H9 (cell line): ENCODE measurements at regions not wholly inside any gene's neighbourhood (a gene's known extent, or its start where the extent isn't known, plus 50 kb on each side); places are given as distances from the start of the nearest gene placed in this dataset.
A peak's percentile ranks its signal among the peaks of the same experiment; 100 is the strongest.

Experiments
- DNase-seq: peaks from one replicate; pipeline ENCODE4 v3.0.0-alpha.2; 2017
- H2AFZ ChIP-seq: one replicate; pipeline ENCODE4 v1.6.1; 2013; ENCODE audit warnings: mild to moderate bottlenecking, low read length, control low read depth, moderate library complexity
- H2AK5ac ChIP-seq: 2 replicates; pipeline ENCODE4 v1.6.1; 2013; ENCODE audit warnings: low read length, control low read depth, mixed read lengths; ENCODE audit not compliant: insufficient read length
- H2BK120ac ChIP-seq: one replicate; pipeline ENCODE4 v1.6.1; 2013; ENCODE audit warnings: low read depth, mild to moderate bottlenecking, low read length, control low read depth, inconsistent platforms; ENCODE audit not compliant: poor library complexity, severe bottlenecking
- H2BK12ac ChIP-seq: 2 replicates; pipeline ENCODE4 v1.6.1; 2013; ENCODE audit warnings: low read length, control low read depth, mixed read lengths, low read depth; ENCODE audit not compliant: insufficient read length
- H2BK15ac ChIP-seq: 2 replicates; pipeline ENCODE4 v1.6.1; 2013; ENCODE audit warnings: low read depth, low read length, control low read depth
- H2BK20ac ChIP-seq: one replicate; pipeline ENCODE4 v1.6.1; 2013; ENCODE audit warnings: low read depth, mild to moderate bottlenecking, low read length, control low read depth, inconsistent platforms; ENCODE audit not compliant: poor library complexity, severe bottlenecking
- H2BK5ac ChIP-seq: 2 replicates; pipeline ENCODE4 v1.6.1; 2013; ENCODE audit warnings: low read length, control low read depth, mixed read lengths; ENCODE audit not compliant: insufficient read length
- H3K14ac ChIP-seq: 2 replicates; pipeline ENCODE4 v1.6.1; 2013; ENCODE audit warnings: low read length, control low read depth; ENCODE audit not compliant: insufficient read depth
- H3K18ac ChIP-seq: 2 replicates; pipeline ENCODE4 v1.6.1; 2013; ENCODE audit warnings: low read depth, mild to moderate bottlenecking, mixed read lengths, low read length, control low read depth; ENCODE audit not compliant: insufficient read length
- H3K23ac ChIP-seq: 2 replicates; pipeline ENCODE4 v1.6.1; 2013; ENCODE audit warnings: low read length, control low read depth, mixed read lengths, low read depth; ENCODE audit not compliant: insufficient read length
- H3K23me2 ChIP-seq: 2 replicates; pipeline ENCODE4 v1.6.1; 2013; ENCODE audit warnings: low read depth, mild to moderate bottlenecking, mixed read lengths, low read length, control low read depth; ENCODE audit not compliant: insufficient read length, poor library complexity, severe bottlenecking
- H3K27ac ChIP-seq: 2 replicates; pipeline ENCODE4 v1.5.1; 2013; ENCODE audit warnings: low read length, control low read depth, mixed read lengths, low read depth; ENCODE audit not compliant: insufficient read length
- H3K27me3 ChIP-seq: 2 replicates; pipeline ENCODE4 v1.6.1; 2013; ENCODE audit warnings: low read length, control low read depth, inconsistent platforms; ENCODE audit not compliant: insufficient read depth
- H3K4ac ChIP-seq: 2 replicates; pipeline ENCODE4 v1.6.1; 2013; ENCODE audit warnings: low read depth, mild to moderate bottlenecking, control low read depth, inconsistent platforms, low read length, moderate library complexity
- H3K4me1 ChIP-seq: 2 replicates; pipeline ENCODE4 v1.6.1; 2013; ENCODE audit warnings: low read length, control low read depth, inconsistent platforms; ENCODE audit not compliant: insufficient read depth
- H3K4me2 ChIP-seq: 2 replicates; pipeline ENCODE4 v1.6.1; 2013; ENCODE audit warnings: low read length, control low read depth, mixed read lengths; ENCODE audit not compliant: insufficient read length, insufficient read depth
- H3K56ac ChIP-seq: 2 replicates; pipeline ENCODE4 v1.6.1; 2013; ENCODE audit warnings: low read depth, mild to moderate bottlenecking, mixed read lengths, low read length, control low read depth; ENCODE audit not compliant: insufficient read length
- H3K79me1 ChIP-seq: 2 replicates; pipeline ENCODE4 v1.6.1; 2013; ENCODE audit warnings: low read depth, mild to moderate bottlenecking, moderate library complexity, low read length, control low read depth, inconsistent platforms; ENCODE audit not compliant: insufficient read depth, poor library complexity, severe bottlenecking
- H3K79me2 ChIP-seq: 2 replicates; pipeline ENCODE4 v1.6.1; 2013; ENCODE audit warnings: low read length, control low read depth, inconsistent platforms; ENCODE audit not compliant: insufficient read depth
- H3K9ac ChIP-seq: 2 replicates; pipeline ENCODE4 v1.6.1; 2013; ENCODE audit warnings: low read length, control low read depth, mixed read lengths; ENCODE audit not compliant: insufficient read length; ENCODE audit errors: extremely low read depth
- H3K9me3 ChIP-seq: one replicate; pipeline ENCODE4 v1.6.1; 2013; ENCODE audit warnings: low read depth, low read length, inconsistent platforms; ENCODE audit not compliant: control insufficient read depth
- H3T11ph ChIP-seq: one replicate; pipeline ENCODE4 v1.6.1; 2013; ENCODE audit warnings: mild to moderate bottlenecking, low read length, control low read depth, inconsistent platforms
- H4K20me1 ChIP-seq: one replicate; pipeline ENCODE4 v1.6.1; 2013; ENCODE audit not compliant: control insufficient read depth, insufficient read length, insufficient read depth
- H4K5ac ChIP-seq: 2 replicates; pipeline ENCODE4 v1.6.1; 2013; ENCODE audit warnings: low read depth, mild to moderate bottlenecking, mixed read lengths, low read length, control low read depth; ENCODE audit not compliant: insufficient read length
- H4K8ac ChIP-seq: replicated peaks from 2 replicates; pipeline ENCODE4 v1.6.1; 2013; ENCODE audit warnings: low read length, control low read depth, mixed read lengths, low read depth; ENCODE audit not compliant: insufficient read length
- H4K91ac ChIP-seq: 2 replicates; pipeline ENCODE4 v1.6.1; 2013; ENCODE audit warnings: low read depth, mild to moderate bottlenecking, moderate library complexity, mixed read lengths, low read length, control low read depth; ENCODE audit not compliant: insufficient read length
- H3K27ac Mint-ChIP-seq, 3 experiments: 2 replicates in 2 of 3; 3 replicates in 1 of 3; pipeline ENCODE4 v1.8.0; 2020 to 2021; ENCODE audit warnings: mixed read lengths in 3 of 3, mild to moderate bottlenecking in 1 of 3, moderate library complexity in 1 of 3
- H3K27me3 Mint-ChIP-seq: 2 replicates; pipeline ENCODE4 v1.8.0; 2021; ENCODE audit warnings: low read depth, mild to moderate bottlenecking, moderate library complexity, mixed read lengths
- H3K36me3 Mint-ChIP-seq, 3 experiments: 2 replicates in 2 of 3; 3 replicates in 1 of 3; pipeline ENCODE4 v1.8.0; 2020 to 2021; ENCODE audit warnings: low read depth in 3 of 3, mixed read lengths in 3 of 3; ENCODE audit not compliant: insufficient read depth in 1 of 3
- H3K4me1 Mint-ChIP-seq, 2 experiments: 2 replicates each; pipeline ENCODE4 v1.8.0; 2020; ENCODE audit warnings: mixed read lengths in 2 of 2
- H3K4me3 Mint-ChIP-seq, 2 experiments: 2 replicates in 1 of 2; 3 replicates in 1 of 2; pipeline ENCODE4 v1.8.0; 2020 to 2021; ENCODE audit warnings: mild to moderate bottlenecking in 2 of 2, mixed read lengths in 2 of 2, moderate library complexity in 1 of 2
- H3K9me3 Mint-ChIP-seq, 2 experiments: 2 replicates in 1 of 2; 3 replicates in 1 of 2; pipeline ENCODE4 v1.8.0; 2020; ENCODE audit warnings: mild to moderate bottlenecking in 2 of 2, mixed read lengths in 2 of 2, moderate library complexity in 1 of 2
- WGBS: extraction: QIAGEN DNeasy Blood & Tissue Kit; methylation state at CpG from one replicate; pipeline ENCODE4 v1.1.7; 2013; ENCODE audit warnings: missing lambda C conversion rate, low lambda C conversion rate, mixed read lengths; ENCODE audit not compliant: insufficient read length; ENCODE audit errors: extremely low coverage; 5-methylcytosine and 5-hydroxymethylcytosine counted together
- TF ChIP-seq, protein P1 (sequence below): fragments of 200-600 bp; sonication (generic); conservative IDR thresholded peaks from 3 replicates; pipeline ENCODE4 v1.8.0; 2021; ENCODE audit warnings: antibody characterized with exemption, mild to moderate bottlenecking

DNA sequence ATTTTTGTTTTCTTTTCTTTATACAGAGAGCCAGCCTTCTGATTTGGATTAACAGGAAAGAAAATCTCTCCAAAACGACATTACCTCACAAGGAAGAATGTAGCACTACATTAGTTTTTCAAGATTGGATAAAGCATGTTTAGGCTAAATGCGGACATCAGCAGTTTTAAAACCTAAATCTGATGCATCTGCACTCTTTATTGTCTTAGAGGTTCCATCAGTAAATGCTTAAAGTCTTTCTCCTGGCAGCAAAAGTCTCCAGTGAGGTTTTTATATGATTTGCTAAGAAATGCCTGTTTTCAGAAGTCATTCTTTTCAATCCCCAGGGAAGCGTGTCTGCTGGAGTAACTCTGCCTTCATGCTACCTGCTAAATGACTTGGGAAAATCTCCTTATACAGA, 912.9 kb upstream of the INTU start:
- Histone ChIP-seq H2BK15ac (no peak overlapping the region), H3K4me2 (no peak overlapping the region), H4K20me1 (no peaks in the 10 kb centered on the region), H3K27ac (no peak overlapping the region), H2AK5ac (no peak overlapping the region), H3K23me2 (no peaks in the 10 kb centered on the region), H3K79me1 (no peaks in the 10 kb centered on the region), H2BK20ac (no peak overlapping the region), H3K23ac (no peak overlapping the region), H3K56ac (no peak overlapping the region), H3K27me3 (no peaks in the 10 kb centered on the region), H3K79me2 (no peaks in the 10 kb centered on the region), H4K91ac (no peak overlapping the region), H2BK120ac (no peak overlapping the region), H3K14ac (no peak overlapping the region), H3K4ac (no peak overlapping the region), H3K9ac (no peak overlapping the region), H3K4me1 (no peaks in the 10 kb centered on the region; the same call in 1 of the 2 replicates), H3K18ac (no peak overlapping the region), H3T11ph (no peak overlapping the region), H2BK12ac (no peak overlapping the region), H4K5ac (no peak overlapping the region), H4K8ac (no peak overlapping the region), H2AFZ (peak overlapping the region; percentile 32), H3K9me3 (no peaks in the 10 kb centered on the region), H2BK5ac (no peak overlapping the region)
- Mint-ChIP-seq H3K4me3 (no peak overlapping the region), H3K27me3 (no peaks in the 10 kb centered on the region; the same call in 1 of the 2 replicates), H3K9me3 (peaks cover 6 to 7% of the 10 kb centered on the region in 2 experiments), H3K36me3 (peaks cover 2 to 20% (median 3%) of the 10 kb centered on the region in 3 experiments; a peak in 5 of 7 replicates), H3K4me1 (peaks cover 11 to 14% of the 10 kb centered on the region in 2 experiments), H3K27ac (no peak overlapping the region)
- no peak for DNase-seq
- TF ChIP-seq, protein P1, sequence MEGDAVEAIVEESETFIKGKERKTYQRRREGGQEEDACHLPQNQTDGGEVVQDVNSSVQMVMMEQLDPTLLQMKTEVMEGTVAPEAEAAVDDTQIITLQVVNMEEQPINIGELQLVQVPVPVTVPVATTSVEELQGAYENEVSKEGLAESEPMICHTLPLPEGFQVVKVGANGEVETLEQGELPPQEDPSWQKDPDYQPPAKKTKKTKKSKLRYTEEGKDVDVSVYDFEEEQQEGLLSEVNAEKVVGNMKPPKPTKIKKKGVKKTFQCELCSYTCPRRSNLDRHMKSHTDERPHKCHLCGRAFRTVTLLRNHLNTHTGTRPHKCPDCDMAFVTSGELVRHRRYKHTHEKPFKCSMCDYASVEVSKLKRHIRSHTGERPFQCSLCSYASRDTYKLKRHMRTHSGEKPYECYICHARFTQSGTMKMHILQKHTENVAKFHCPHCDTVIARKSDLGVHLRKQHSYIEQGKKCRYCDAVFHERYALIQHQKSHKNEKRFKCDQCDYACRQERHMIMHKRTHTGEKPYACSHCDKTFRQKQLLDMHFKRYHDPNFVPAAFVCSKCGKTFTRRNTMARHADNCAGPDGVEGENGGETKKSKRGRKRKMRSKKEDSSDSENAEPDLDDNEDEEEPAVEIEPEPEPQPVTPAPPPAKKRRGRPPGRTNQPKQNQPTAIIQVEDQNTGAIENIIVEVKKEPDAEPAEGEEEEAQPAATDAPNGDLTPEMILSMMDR = no peak
- WGBS = no CpG with 5 or more reads among the region's 3 CpGs
